KMS-11 (cell line): ENCODE measurements at regions not wholly inside any gene's neighbourhood (a gene's known extent, or its start where the extent isn't known, plus 50 kb on each side); places are given as distances from the start of the nearest gene placed in this dataset.

Experiments
- H2AFZ ChIP-seq: fragments of 200-600 bp; sonication (generic); 2 replicates; pipeline ENCODE4 v1.6.1; 2016; ENCODE audit warnings: antibody characterized with exemption, mixed run types, low read depth
- H3K27ac ChIP-seq: fragments of 200-600 bp; sonication (generic); 2 replicates; pipeline ENCODE4 v1.6.1; 2016; ENCODE audit warnings: mild to moderate bottlenecking, mixed run types
- H3K27me3 ChIP-seq: fragments of 200-600 bp; sonication (generic); 2 replicates; pipeline ENCODE4 v1.6.1; 2017; ENCODE audit warnings: mild to moderate bottlenecking, low read depth, mixed run types, moderate library complexity; ENCODE audit not compliant: insufficient read depth
- H3K36me3 ChIP-seq: fragments of 200-600 bp; sonication (generic); 2 replicates; pipeline ENCODE4 v1.6.1; 2017; ENCODE audit warnings: mild to moderate bottlenecking, mixed run types; ENCODE audit not compliant: insufficient read depth
- H3K4me1 ChIP-seq: fragments of 200-600 bp; sonication (generic); 2 replicates; pipeline ENCODE4 v1.6.1; 2016; ENCODE audit warnings: mild to moderate bottlenecking, low read depth, mixed run types; ENCODE audit not compliant: poor library complexity, severe bottlenecking
- H3K4me2 ChIP-seq: fragments of 200-600 bp; sonication (generic); 2 replicates; pipeline ENCODE4 v1.7.0; 2016; ENCODE audit warnings: mild to moderate bottlenecking, mixed run types
- H3K4me3 ChIP-seq: fragments of 200-600 bp; sonication (generic); IDR thresholded peaks from 2 replicates; pipeline ENCODE4 v1.6.1; 2017; ENCODE audit warnings: low read depth, low read length, mixed read lengths; ENCODE audit not compliant: insufficient read depth
- H3K79me2 ChIP-seq: fragments of 200-600 bp; sonication (generic); 2 replicates; pipeline ENCODE4 v1.6.1; 2016; ENCODE audit warnings: low read depth, mixed run types; ENCODE audit not compliant: insufficient read depth
- H3K9ac ChIP-seq: fragments of 200-600 bp; sonication (generic); 2 replicates; pipeline ENCODE4 v1.6.1; 2016; ENCODE audit warnings: mild to moderate bottlenecking, mixed run types
- H4K20me1 ChIP-seq: fragments of 200-600 bp; sonication (generic); 2 replicates; pipeline ENCODE4 v1.6.1; 2016; ENCODE audit warnings: mild to moderate bottlenecking, mixed run types; ENCODE audit not compliant: insufficient read depth
- CTCF ChIP-seq: fragments of 200-600 bp; sonication (generic); conservative IDR thresholded peaks from 2 replicates; pipeline ENCODE4 v1.6.1; 2017; ENCODE audit warnings: low read depth, mild to moderate bottlenecking, antibody characterized with exemption, low read length, moderate library complexity, mixed read lengths

GRCh38 chr1:53378061-53378460 lies 50.2 kb upstream of the LRP8 start:
- H2AFZ ChIP-seq = no peak overlapping the region

GRCh38 chr1:53378932-53379661 lies 51.2 kb upstream of the LRP8 start:
- no peak for TF ChIP-seq CTCF
- no peak overlapping the region for H3K9ac ChIP-seq

More at GRCh38 chr1:53378061-53378460, 50.2 kb upstream of the LRP8 start:
- H3K9ac ChIP-seq = no peak overlapping the region
- H3K4me2 ChIP-seq = no peak overlapping the region
- no peaks in the 10 kb centered on the region for H4K20me1 ChIP-seq
- H3K36me3 ChIP-seq = no peaks in the 10 kb centered on the region
- TF ChIP-seq CTCF = no peak
- no peak overlapping the region for H3K27ac ChIP-seq
- H3K27me3 ChIP-seq = no peaks in the 10 kb centered on the region
- no peak overlapping the region for H3K4me3 ChIP-seq
- H3K79me2 ChIP-seq = no peaks in the 10 kb centered on the region
- H3K4me1 ChIP-seq = no peaks in the 10 kb centered on the region

GRCh38 chr1:53379662-53380002 lies 51.8 kb upstream of the LRP8 start:
- Histone ChIP-seq H3K4me2 (no peak overlapping the region), H4K20me1 (no peaks in the 10 kb centered on the region), H3K4me1 (no peaks in the 10 kb centered on the region), H3K27me3 (no peaks in the 10 kb centered on the region), H3K4me3 (no peak overlapping the region), H3K9ac (no peak overlapping the region), H3K79me2 (no peaks in the 10 kb centered on the region), H3K27ac (no peak overlapping the region), H2AFZ (no peak overlapping the region), H3K36me3 (no peaks in the 10 kb centered on the region)
- no peak for TF ChIP-seq CTCF

More at GRCh38 chr1:53378932-53379661, 51.2 kb upstream of the LRP8 start:
- no peaks in the 10 kb centered on the region for H3K27me3 ChIP-seq
- no peaks in the 10 kb centered on the region for H3K36me3 ChIP-seq
- no peak overlapping the region for H3K4me3 ChIP-seq
- H2AFZ ChIP-seq = no peak overlapping the region
- H4K20me1 ChIP-seq = no peaks in the 10 kb centered on the region
- no peaks in the 10 kb centered on the region for H3K4me1 ChIP-seq
- H3K4me2 ChIP-seq = no peak overlapping the region
- H3K79me2 ChIP-seq = no peaks in the 10 kb centered on the region
- H3K27ac ChIP-seq = no peak overlapping the region

GRCh38 chr1:53380296-53380695 lies 52.4 kb upstream of the LRP8 start:
- Histone ChIP-seq H3K4me1 (no peaks in the 10 kb centered on the region), H3K4me3 (no peak overlapping the region), H3K27me3 (no peaks in the 10 kb centered on the region), H3K9ac (no peak overlapping the region), H3K79me2 (no peaks in the 10 kb centered on the region), H3K27ac (no peak overlapping the region), H3K36me3 (no peaks in the 10 kb centered on the region), H4K20me1 (no peaks in the 10 kb centered on the region), H3K4me2 (no peak overlapping the region), H2AFZ (no peak overlapping the region)
- TF ChIP-seq CTCF = no peak
